RWPE1 (cell line): ENCODE measurements at regions not wholly inside any gene's neighbourhood (a gene's known extent, or its start where the extent isn't known, plus 50 kb on each side); places are given as distances from the start of the nearest gene placed in this dataset.

Experiments used
- CTCF ChIA-PET: fragments of 350-600 bp; sonication (Branson Sonifier 250); formaldehyde crosslinking; extraction: SDS; loops from one replicate; lab custom pipeline; 2021; lab: Yijun Ruan, JAX
- POLR2A ChIA-PET: fragments of 400-600 bp; formaldehyde crosslinking; extraction: SDS; loops from one replicate; lab custom pipeline; 2020; ENCODE audit warnings: antibody characterized with exemption; ENCODE audit not compliant: low non-redundant PET; lab: Yijun Ruan, JAX
- DNase-seq: peaks from one replicate; pipeline ENCODE4 v3.0.0; 2012; ENCODE audit warnings: low spot score
- H3K27ac ChIP-seq: fragments of 450-650 bp; 2 replicates; pipeline ENCODE4 v1.5.1; 2017
- TF ChIP-seq, protein P1 (sequence below): fragments of 450-650 bp; conservative IDR thresholded peaks from 2 replicates; pipeline ENCODE4 v1.5.1; 2017; ENCODE audit warnings: low read depth, mild to moderate bottlenecking

DNA sequence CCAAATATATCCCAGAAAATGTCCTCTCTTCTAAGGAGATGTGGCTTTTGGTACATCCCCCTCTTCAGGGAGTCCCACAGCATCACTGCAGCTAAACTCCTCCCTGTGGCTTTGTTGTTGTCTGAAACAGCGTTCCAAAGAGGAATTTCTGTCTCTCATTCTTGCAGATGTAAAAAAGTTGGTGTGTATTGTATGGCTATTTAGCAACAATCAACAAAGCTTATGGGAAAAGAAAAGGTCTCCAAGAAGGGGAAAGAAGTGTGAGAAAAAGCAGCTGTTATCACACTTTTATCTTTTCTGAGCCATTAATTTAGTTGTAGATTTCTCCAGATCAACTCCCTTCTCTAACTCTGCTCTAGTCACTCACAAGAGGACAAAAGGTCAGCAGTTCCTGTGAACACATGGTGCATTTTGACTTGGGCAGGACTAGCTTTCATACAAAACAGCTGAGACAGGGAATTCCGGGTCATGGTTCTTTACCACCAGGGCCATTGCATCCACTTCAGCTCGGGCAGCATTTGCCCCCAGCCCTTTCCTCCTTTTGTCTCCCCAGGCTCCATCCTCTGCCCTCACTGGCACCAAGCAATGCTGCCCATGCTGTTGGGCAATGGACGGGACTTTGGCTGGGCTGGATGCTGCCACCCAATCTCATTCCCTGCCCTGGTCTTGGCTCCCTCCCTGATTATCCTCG is 184.7 kb downstream of the TMX1 start:
- CTCF ChIA-PET: interaction anchor here (0.6 kb wide), 1 partner anchor 58 kb away, joined by 3 read pairs; no protein-coding TSS in a partner anchor
- POLR2A ChIA-PET: no interaction called here
- TF ChIP-seq, protein P1, sequence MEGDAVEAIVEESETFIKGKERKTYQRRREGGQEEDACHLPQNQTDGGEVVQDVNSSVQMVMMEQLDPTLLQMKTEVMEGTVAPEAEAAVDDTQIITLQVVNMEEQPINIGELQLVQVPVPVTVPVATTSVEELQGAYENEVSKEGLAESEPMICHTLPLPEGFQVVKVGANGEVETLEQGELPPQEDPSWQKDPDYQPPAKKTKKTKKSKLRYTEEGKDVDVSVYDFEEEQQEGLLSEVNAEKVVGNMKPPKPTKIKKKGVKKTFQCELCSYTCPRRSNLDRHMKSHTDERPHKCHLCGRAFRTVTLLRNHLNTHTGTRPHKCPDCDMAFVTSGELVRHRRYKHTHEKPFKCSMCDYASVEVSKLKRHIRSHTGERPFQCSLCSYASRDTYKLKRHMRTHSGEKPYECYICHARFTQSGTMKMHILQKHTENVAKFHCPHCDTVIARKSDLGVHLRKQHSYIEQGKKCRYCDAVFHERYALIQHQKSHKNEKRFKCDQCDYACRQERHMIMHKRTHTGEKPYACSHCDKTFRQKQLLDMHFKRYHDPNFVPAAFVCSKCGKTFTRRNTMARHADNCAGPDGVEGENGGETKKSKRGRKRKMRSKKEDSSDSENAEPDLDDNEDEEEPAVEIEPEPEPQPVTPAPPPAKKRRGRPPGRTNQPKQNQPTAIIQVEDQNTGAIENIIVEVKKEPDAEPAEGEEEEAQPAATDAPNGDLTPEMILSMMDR: no peak
- H3K27ac ChIP-seq: no peak overlapping the region
- DNase-seq: no peak

DNA sequence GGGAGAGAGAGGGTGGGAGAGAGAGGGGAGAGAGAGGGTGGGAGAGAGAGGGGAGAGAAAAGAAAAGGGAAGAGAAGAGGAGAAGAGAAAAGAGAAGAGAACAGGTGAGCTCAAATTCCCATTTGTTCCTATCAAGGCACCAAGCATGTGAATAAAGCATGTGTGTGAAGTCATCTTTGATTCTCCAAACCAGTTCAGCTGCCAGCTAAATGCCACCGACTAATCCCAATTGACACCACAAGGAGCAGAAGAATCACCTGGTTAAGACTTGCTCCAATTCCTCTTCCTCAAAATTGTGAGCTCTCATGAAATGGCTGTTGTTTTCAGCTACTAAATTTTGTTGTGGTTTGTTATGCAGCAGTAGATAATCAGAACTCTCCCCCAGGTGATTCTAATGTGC is 188.9 kb downstream of the TMX1 start:
- DNase-seq: no peak
- H3K27ac ChIP-seq: no peak overlapping the region
- CTCF ChIA-PET: interaction anchor here (0.6 to 1.0 kb wide), 3 partner anchors 14 to 158 kb away, joined by 3 to 4 read pairs (median 3); no protein-coding TSS in a partner anchor
- TF ChIP-seq, protein P1: no peak
- POLR2A ChIA-PET: no interaction called here

DNA sequence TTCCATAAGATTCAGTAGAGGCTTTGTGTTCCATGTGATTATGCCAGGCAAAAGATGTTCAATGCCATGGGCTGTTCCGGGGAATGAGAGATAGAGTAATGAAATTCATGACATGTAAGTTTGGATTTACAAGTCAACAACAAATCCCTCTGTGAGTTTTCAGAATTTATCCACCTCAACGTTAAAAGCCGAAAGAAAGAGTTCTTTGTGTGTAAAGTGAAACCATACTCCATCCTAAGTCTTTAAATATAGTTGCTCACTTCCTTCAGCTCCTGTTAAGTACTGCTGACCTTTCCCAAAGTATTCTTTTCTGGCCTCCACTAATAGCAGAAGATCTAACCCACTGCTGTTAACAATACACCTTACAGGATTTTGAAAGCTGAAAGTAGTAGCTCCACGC is 190.0 kb downstream of the TMX1 start:
- ChIA-PET CTCF (interaction anchor here (0.7 kb wide), 1 partner anchor 266 kb away, joined by 3 read pairs; no protein-coding TSS in a partner anchor), POLR2A (no interaction called here)
- TF ChIP-seq, protein P1: no peak
- no peak for DNase-seq
- H3K27ac ChIP-seq: no peak overlapping the region

DNA sequence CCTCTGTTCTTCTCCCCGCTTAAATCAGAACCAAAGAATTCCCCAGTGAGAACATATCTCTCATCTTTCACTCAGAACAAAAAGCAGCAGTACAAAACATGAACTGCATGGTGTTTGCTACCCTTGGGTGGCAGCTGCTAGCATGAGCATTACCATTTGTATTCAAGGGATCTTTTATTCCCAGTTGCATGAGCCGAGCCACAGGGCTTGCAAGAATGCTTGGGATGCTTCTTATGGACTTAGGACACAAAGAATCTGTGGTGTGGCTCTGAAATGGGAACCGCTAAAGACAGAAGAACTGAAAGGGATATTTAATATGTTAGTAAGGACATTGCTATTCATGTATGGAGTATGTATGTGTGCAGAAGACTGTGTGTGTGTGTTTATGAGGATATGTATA is 190.6 kb downstream of the TMX1 start:
- CTCF ChIA-PET: interaction anchor here (0.7 kb wide), 1 partner anchor 267 kb away, joined by 3 read pairs; no protein-coding TSS in a partner anchor

DNA sequence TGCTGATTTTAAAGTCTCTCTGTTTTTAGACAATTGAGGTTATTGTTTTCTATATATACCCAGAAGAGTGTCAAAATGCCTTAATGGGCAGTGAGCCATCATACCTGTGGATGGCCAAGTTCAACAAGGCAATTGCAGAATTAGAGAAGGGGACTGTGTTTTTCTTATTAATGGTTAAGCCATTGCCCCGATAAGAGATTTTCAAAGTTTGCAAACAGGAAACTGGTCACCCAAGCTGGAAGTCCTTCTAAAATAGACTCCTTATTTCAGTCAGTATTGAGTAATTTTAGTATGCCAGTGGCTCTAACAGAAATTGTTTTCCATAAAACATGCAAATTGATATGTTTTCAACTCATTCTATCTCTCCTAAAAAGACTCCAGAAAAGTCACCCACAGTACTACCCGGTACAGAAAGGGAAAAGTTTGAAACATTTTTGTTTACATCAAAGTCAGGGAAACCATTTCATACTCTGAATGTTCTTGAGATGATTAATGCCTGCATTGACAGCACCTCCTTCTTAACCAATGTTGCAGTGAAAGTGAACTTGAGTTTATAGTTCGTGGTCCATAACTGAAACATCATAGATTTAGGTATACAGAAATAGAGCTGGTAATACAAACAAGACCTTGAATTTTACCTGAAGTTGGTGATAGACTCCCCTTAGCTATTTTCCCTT is 191.1 kb downstream of the TMX1 start:
- DNase-seq: no peak
- ChIA-PET POLR2A (no interaction called here), CTCF (no interaction called here)
- TF ChIP-seq, protein P1: no peak
- H3K27ac ChIP-seq: no peak overlapping the region

More for the DNA sequence above, 190.6 kb downstream of the TMX1 start:
- TF ChIP-seq, protein P1: no peak
- no peak overlapping the region for H3K27ac ChIP-seq
- POLR2A ChIA-PET: no interaction called here
- no peak for DNase-seq

DNA sequence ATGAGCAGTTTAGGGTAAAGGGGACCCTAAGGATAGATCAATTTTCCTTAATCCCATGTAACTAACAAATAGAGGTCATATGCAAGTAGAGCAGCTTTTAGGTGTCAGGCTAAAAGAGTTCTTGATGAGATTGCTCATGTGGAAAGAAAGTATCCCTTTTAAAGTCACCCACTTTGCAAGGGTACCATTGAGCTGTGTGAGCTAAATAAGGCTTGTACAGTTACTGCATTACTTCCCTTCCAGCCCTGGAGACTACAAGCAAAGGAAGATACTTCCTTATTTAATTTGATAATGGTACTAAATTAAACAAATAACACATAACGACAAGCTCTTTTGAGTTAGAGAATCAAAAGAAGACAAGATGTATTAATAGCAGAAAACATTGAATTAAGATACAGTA is 191.7 kb downstream of the TMX1 start:
- CTCF ChIA-PET: no interaction called here
- DNase-seq: no peak
- no peak overlapping the region for H3K27ac ChIP-seq
- TF ChIP-seq, protein P1: no peak
- POLR2A ChIA-PET: no interaction called here
